Trophoblast cell (in vitro differentiated cells and primary cell): ENCODE measurements at regions not wholly inside any gene's neighbourhood (a gene's known extent, or its start where the extent isn't known, plus 50 kb on each side); places are given as distances from the start of the nearest gene placed in this dataset.

Experiments
- DNase-seq, 2 donors: peaks; one replicate each; pipeline ENCODE4 v3.0.0-alpha.2; 2016
- H2AFZ ChIP-seq: 2 replicates; pipeline ENCODE4 v1.6.1; 2013; ENCODE audit warnings: low read length, moderate library complexity, mild to moderate bottlenecking; ENCODE audit not compliant: insufficient read depth, poor library complexity
- H2AK5ac ChIP-seq: 2 replicates; pipeline ENCODE4 v1.6.1; 2013; ENCODE audit warnings: mild to moderate bottlenecking, low read length
- H2BK120ac ChIP-seq: 2 replicates; pipeline ENCODE4 v1.6.1; 2013; ENCODE audit warnings: low read length, mild to moderate bottlenecking, moderate library complexity; ENCODE audit not compliant: insufficient read depth, poor library complexity
- H2BK12ac ChIP-seq: 2 replicates; pipeline ENCODE4 v1.6.1; 2013; ENCODE audit warnings: mild to moderate bottlenecking, low read length, moderate library complexity
- H2BK5ac ChIP-seq: 2 replicates; pipeline ENCODE4 v1.6.1; 2013; ENCODE audit warnings: low read length, low read depth, moderate library complexity, mild to moderate bottlenecking; ENCODE audit not compliant: poor library complexity
- H3K14ac ChIP-seq: 2 replicates; pipeline ENCODE4 v1.6.1; 2013; ENCODE audit warnings: mild to moderate bottlenecking, low read length
- H3K18ac ChIP-seq: 2 replicates; pipeline ENCODE4 v1.6.1; 2013; ENCODE audit warnings: mild to moderate bottlenecking, low read length
- H3K23ac ChIP-seq: 2 replicates; pipeline ENCODE4 v1.6.1; 2013; ENCODE audit warnings: low read length
- H3K27ac ChIP-seq: 2 replicates; pipeline ENCODE4 v1.5.1; 2013; ENCODE audit warnings: low read depth, mild to moderate bottlenecking, inconsistent platforms, low read length, moderate library complexity
- H3K27me3 ChIP-seq: 2 replicates; pipeline ENCODE4 v1.6.1; 2013; ENCODE audit warnings: inconsistent platforms, mild to moderate bottlenecking, low read length, moderate library complexity; ENCODE audit not compliant: insufficient read depth
- H3K36me3 ChIP-seq, 2 experiments: 1 replicate in 1 of 2; 2 replicates in 1 of 2; pipeline ENCODE4 v1.6.1; 2013; ENCODE audit warnings: low read length in 2 of 2, mild to moderate bottlenecking in 2 of 2, moderate library complexity in 1 of 2; ENCODE audit not compliant: insufficient read depth in 2 of 2, control insufficient read depth in 1 of 2
- H3K4ac ChIP-seq: 2 replicates; pipeline ENCODE4 v1.6.1; 2013; ENCODE audit warnings: low read depth, mild to moderate bottlenecking, low read length, moderate library complexity
- H3K4me1 ChIP-seq, 2 experiments: 1 replicate in 1 of 2; 2 replicates in 1 of 2; pipeline ENCODE4 v1.6.1; 2013; ENCODE audit warnings: low read length in 2 of 2, mild to moderate bottlenecking in 2 of 2, moderate library complexity in 1 of 2; ENCODE audit not compliant: insufficient read depth in 2 of 2, control insufficient read depth in 1 of 2
- H3K4me2 ChIP-seq: 2 replicates; pipeline ENCODE4 v1.6.1; 2013; ENCODE audit warnings: inconsistent platforms, mild to moderate bottlenecking, low read length, moderate library complexity
- H3K4me3 ChIP-seq: 2 replicates; pipeline ENCODE4 v1.5.1; 2013; ENCODE audit warnings: mild to moderate bottlenecking, low read depth, low read length, inconsistent platforms
- H3K79me1 ChIP-seq: one replicate; pipeline ENCODE4 v1.6.1; 2013; ENCODE audit warnings: low read length
- H3K79me2 ChIP-seq: 2 replicates; pipeline ENCODE4 v1.6.1; 2013; ENCODE audit warnings: low read length, mild to moderate bottlenecking; ENCODE audit not compliant: control insufficient read depth, insufficient read depth, poor library complexity
- H3K9ac ChIP-seq: 2 replicates; pipeline ENCODE4 v1.6.1; 2013; ENCODE audit warnings: mild to moderate bottlenecking, low read length
- H3K9me3 ChIP-seq: 2 replicates; pipeline ENCODE4 v1.6.1; 2013; ENCODE audit warnings: low read depth, mild to moderate bottlenecking, control low read depth, inconsistent platforms, low read length; ENCODE audit not compliant: insufficient read depth
- H4K12ac ChIP-seq: 2 replicates; pipeline ENCODE4 v1.6.1; 2013; ENCODE audit warnings: low read depth, mild to moderate bottlenecking, low read length, moderate library complexity
- H4K8ac ChIP-seq: 2 replicates; pipeline ENCODE4 v1.6.1; 2013; ENCODE audit warnings: low read depth, mild to moderate bottlenecking, low read length, moderate library complexity
- H4K91ac ChIP-seq: one replicate; pipeline ENCODE4 v1.6.1; 2013; ENCODE audit warnings: low read depth, mild to moderate bottlenecking, low read length, moderate library complexity
- WGBS: extraction: QIAGEN DNeasy Blood & Tissue Kit; methylation state at CpG from one replicate; pipeline ENCODE4 v1.1.7; 2013; ENCODE audit warnings: missing lambda C conversion rate; ENCODE audit not compliant: insufficient read length, insufficient coverage; ENCODE audit errors: extremely low coverage; 5-methylcytosine and 5-hydroxymethylcytosine counted together

DNA sequence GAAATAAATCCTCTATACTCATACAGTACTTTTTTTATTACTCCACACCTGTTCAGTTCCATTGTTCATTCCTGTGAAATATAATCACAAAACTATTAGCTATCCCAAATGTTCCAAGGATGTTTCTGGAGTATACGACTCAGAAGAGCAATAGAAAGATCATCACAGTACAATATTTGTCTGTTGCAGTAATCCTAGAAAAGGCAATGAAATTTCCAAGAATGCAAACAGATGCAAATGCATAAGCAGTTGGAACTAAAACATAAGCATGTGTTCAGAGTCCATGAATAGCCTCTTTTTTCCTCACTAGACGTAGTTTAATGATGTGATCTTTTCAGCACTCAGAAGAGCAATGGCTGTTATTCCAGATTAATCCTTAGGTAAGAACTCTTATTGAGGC lies 55.2 kb downstream of the RTL3 start:
- H3K4me1 ChIP-seq: no peaks in the 10 kb centered on the region
- H3K18ac ChIP-seq: no peak overlapping the region
- H3K23ac ChIP-seq: no peak overlapping the region
- H3K14ac ChIP-seq: no peak overlapping the region
- no peak overlapping the region for H3K4ac ChIP-seq
- no peak overlapping the region for H2AK5ac ChIP-seq
- H2BK5ac ChIP-seq: no peak overlapping the region
- no peak for DNase-seq
- H4K8ac ChIP-seq: no peak overlapping the region
- no peak overlapping the region for H2AFZ ChIP-seq
- H4K12ac ChIP-seq: no peak overlapping the region
- no peaks in the 10 kb centered on the region for H3K79me2 ChIP-seq
- no CpG with 5 or more reads among the region's 2 CpGs for WGBS
- no peak overlapping the region for H2BK120ac ChIP-seq
- H3K27ac ChIP-seq: no peak overlapping the region
- H3K9ac ChIP-seq: no peak overlapping the region
- no peaks in the 10 kb centered on the region for H3K79me1 ChIP-seq
- H3K9me3 ChIP-seq: no peaks in the 10 kb centered on the region
- H3K4me2 ChIP-seq: no peak overlapping the region
- H3K4me3 ChIP-seq: no peak overlapping the region
- H3K27me3 ChIP-seq: no peaks in the 10 kb centered on the region
- H4K91ac ChIP-seq: no peak overlapping the region
- no peak overlapping the region for H2BK12ac ChIP-seq
- H3K36me3 ChIP-seq: no peaks in the 10 kb centered on the region

DNA sequence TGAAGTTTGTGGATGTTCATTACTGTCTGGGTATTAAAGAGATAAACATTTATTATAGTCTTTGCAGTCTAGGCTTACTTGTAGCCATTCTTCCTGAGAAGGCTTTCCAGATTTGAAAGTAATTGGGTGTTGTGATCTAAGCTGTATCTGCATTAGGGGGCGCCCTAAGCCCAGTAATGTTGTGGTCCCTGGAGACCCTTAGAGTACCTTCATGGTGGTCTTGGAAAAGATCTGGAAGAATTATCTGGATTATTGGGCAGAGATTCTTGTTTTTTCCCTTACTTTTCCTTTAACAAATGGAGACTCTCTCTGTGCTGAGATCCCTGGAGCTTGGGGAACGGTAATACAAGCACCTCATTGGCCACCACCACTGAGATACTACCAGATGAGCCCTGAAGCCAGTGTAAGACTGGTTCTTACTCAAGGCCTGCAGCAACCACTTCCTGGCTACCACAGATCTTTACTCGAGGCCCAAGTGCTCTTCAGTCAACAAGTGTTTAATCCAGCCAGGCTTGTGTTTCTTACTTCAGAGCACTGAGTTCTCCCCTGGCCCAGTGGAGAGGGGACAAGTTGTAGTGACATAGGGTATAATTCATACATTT lies 63.1 kb downstream of the RTL3 start:
- Histone ChIP-seq H3K9ac (no peak overlapping the region), H3K4me3 (no peak overlapping the region), H3K79me1 (no peaks in the 10 kb centered on the region), H3K4me2 (no peak overlapping the region), H3K4ac (no peak overlapping the region), H2AFZ (no peak overlapping the region), H2BK12ac (no peak overlapping the region), H3K9me3 (no peaks in the 10 kb centered on the region), H3K79me2 (no peaks in the 10 kb centered on the region), H3K4me1 (no peaks in the 10 kb centered on the region), H4K12ac (no peak overlapping the region), H3K18ac (no peak overlapping the region), H3K14ac (no peak overlapping the region), H2BK5ac (no peak overlapping the region), H4K8ac (no peak overlapping the region), H2AK5ac (no peak overlapping the region), H3K36me3 (no peaks in the 10 kb centered on the region), H3K27me3 (no peaks in the 10 kb centered on the region), H3K27ac (no peak overlapping the region), H3K23ac (no peak overlapping the region), H4K91ac (no peak overlapping the region), H2BK120ac (no peak overlapping the region)
- WGBS: no CpG with 5 or more reads among the region's 3 CpGs
- DNase-seq: no peak

DNA sequence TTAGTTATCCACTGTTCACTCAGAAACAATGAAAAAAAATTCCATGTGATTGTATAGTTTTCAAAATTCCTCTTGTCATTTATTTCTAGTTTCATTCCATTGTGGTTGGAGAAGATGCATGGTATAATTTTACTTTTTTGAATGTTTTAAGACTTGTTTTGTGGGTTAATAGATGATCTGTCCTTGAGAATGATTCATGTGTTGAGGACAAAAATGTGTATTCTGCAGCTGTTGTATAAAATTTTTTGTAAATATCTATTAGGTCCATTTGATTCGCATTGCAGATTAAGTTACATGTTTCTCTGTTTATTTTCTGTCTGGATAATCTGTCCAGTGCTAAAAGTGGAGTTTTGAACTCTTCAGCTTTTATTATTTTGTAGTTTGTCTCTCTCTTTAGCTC lies 65.4 kb downstream of the RTL3 start:
- no peak overlapping the region for H2BK120ac ChIP-seq
- no peak overlapping the region for H4K91ac ChIP-seq
- no peak overlapping the region for H4K12ac ChIP-seq
- H2AFZ ChIP-seq: no peak overlapping the region
- H3K79me2 ChIP-seq: no peaks in the 10 kb centered on the region
- H2AK5ac ChIP-seq: no peak overlapping the region
- H4K8ac ChIP-seq: no peak overlapping the region
- no peaks in the 10 kb centered on the region for H3K79me1 ChIP-seq
- no peak overlapping the region for H2BK5ac ChIP-seq
- H3K14ac ChIP-seq: no peak overlapping the region
- no peak overlapping the region for H3K23ac ChIP-seq
- H3K4me1 ChIP-seq: no peaks in the 10 kb centered on the region
- H3K27me3 ChIP-seq: no peaks in the 10 kb centered on the region
- H3K9me3 ChIP-seq: no peaks in the 10 kb centered on the region
- no CpG with 5 or more reads among the region's 1 CpG for WGBS
- no peak overlapping the region for H2BK12ac ChIP-seq
- no peak overlapping the region for H3K9ac ChIP-seq
- H3K36me3 ChIP-seq: no peaks in the 10 kb centered on the region
- no peak overlapping the region for H3K4ac ChIP-seq
- no peak overlapping the region for H3K27ac ChIP-seq
- H3K4me3 ChIP-seq: no peak overlapping the region
- H3K18ac ChIP-seq: no peak overlapping the region
- H3K4me2 ChIP-seq: no peak overlapping the region
- no peak for DNase-seq

DNA sequence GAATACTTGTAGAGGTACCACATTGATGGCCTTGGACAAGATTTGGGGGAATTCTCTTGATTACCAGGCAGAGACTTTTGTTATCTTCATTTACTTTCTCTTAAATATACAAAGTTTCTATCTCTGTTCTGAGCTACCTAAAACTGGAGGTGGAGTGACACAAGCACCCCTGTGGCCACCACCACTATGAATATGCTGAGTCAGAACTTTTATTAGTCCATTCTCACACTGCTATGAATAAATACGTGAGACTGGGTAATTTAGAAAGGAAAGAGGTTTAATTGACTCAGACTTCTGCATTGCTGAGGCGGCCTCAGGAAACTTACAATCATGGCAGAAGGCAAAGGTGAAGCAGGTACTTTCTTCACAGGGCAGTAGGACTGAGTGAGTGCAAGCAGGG lies 67.1 kb downstream of the RTL3 start:
- no peak overlapping the region for H4K12ac ChIP-seq
- H4K91ac ChIP-seq: no peak overlapping the region
- H3K9me3 ChIP-seq: no peaks in the 10 kb centered on the region
- no peaks in the 10 kb centered on the region for H3K36me3 ChIP-seq
- no peak overlapping the region for H2BK5ac ChIP-seq
- H2BK120ac ChIP-seq: no peak overlapping the region
- H3K79me1 ChIP-seq: no peaks in the 10 kb centered on the region
- no peak overlapping the region for H3K4me2 ChIP-seq
- H2AK5ac ChIP-seq: no peak overlapping the region
- no peak overlapping the region for H3K14ac ChIP-seq
- no peak overlapping the region for H3K18ac ChIP-seq
- H3K9ac ChIP-seq: no peak overlapping the region
- H2BK12ac ChIP-seq: no peak overlapping the region
- WGBS: no CpG with 5 or more reads among the region's 2 CpGs
- no peaks in the 10 kb centered on the region for H3K27me3 ChIP-seq
- H3K4me1 ChIP-seq: no peaks in the 10 kb centered on the region
- H3K79me2 ChIP-seq: no peaks in the 10 kb centered on the region
- no peak overlapping the region for H3K27ac ChIP-seq
- no peak overlapping the region for H3K4ac ChIP-seq
- no peak for DNase-seq
- no peak overlapping the region for H3K23ac ChIP-seq
- no peak overlapping the region for H3K4me3 ChIP-seq
- no peak overlapping the region for H2AFZ ChIP-seq
- H4K8ac ChIP-seq: no peak overlapping the region
